HEK293 (cell line): ENCODE measurements at regions not wholly inside any gene's neighbourhood (a gene's known extent, or its start where the extent isn't known, plus 50 kb on each side); places are given as distances from the start of the nearest gene placed in this dataset.

Experiments
- ATF2 ChIP-seq: fragments of 450-650 bp; formaldehyde crosslinking; IDR thresholded peaks from 2 replicates; pipeline ENCODE4 v1.5.1; 2016; ENCODE audit warnings: missing biosample characterization, missing genetic modification characterization, low read depth
- PRDM4 ChIP-seq: fragments of 450-650 bp; formaldehyde crosslinking; IDR thresholded peaks from 2 replicates; pipeline ENCODE4 v1.5.1; 2017; ENCODE audit warnings: missing biosample characterization, missing genetic modification characterization
- ZBTB7A ChIP-seq: fragments of 450-650 bp; formaldehyde crosslinking; IDR thresholded peaks from 2 replicates; pipeline ENCODE4 v1.5.1; 2016; ENCODE audit warnings: low read depth, missing biosample characterization, missing genetic modification characterization
- TF ChIP-seq, protein P1 (sequence below): fragments of 450-650 bp; formaldehyde crosslinking; IDR thresholded peaks from 2 replicates; pipeline ENCODE4 v1.5.1; 2016; ENCODE audit warnings: missing biosample characterization, missing genetic modification characterization

DNA sequence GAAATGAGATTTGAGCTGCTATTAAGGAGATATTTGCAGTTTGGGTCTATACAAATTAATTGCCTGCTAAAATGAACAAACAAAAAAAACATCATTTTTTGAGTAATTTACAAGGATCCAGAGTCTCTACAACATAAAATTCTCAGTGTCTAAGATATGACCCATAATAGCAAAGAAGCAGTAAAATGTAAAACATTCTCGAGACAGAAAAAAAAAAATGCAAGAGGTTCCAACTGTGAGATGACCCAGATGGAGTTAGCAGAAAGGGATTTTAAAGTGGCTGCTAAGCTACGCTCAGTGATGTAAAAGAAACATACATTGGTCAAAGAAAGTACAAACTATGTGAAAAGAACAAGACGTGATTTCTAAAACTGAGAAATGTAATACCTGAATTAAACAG lies 471.0 kb downstream of the SH2D4B start:
- TF ChIP-seq ATF2 (tag by site-specific recombination) (no peak), ZBTB7A (no peak), PRDM4 (tag by site-specific recombination) (no peak)
- TF ChIP-seq, protein P1, sequence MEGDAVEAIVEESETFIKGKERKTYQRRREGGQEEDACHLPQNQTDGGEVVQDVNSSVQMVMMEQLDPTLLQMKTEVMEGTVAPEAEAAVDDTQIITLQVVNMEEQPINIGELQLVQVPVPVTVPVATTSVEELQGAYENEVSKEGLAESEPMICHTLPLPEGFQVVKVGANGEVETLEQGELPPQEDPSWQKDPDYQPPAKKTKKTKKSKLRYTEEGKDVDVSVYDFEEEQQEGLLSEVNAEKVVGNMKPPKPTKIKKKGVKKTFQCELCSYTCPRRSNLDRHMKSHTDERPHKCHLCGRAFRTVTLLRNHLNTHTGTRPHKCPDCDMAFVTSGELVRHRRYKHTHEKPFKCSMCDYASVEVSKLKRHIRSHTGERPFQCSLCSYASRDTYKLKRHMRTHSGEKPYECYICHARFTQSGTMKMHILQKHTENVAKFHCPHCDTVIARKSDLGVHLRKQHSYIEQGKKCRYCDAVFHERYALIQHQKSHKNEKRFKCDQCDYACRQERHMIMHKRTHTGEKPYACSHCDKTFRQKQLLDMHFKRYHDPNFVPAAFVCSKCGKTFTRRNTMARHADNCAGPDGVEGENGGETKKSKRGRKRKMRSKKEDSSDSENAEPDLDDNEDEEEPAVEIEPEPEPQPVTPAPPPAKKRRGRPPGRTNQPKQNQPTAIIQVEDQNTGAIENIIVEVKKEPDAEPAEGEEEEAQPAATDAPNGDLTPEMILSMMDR (tag by site-specific recombination), result no peak
